HG03354 (cell line): ENCODE measurements at regions not wholly inside any gene's neighbourhood (a gene's known extent, or its start where the extent isn't known, plus 50 kb on each side); places are given as distances from the start of the nearest gene placed in this dataset.

Experiments used
- ATAC-seq: cut with Tn5 transposase; IDR thresholded peaks from one replicate; pipeline ENCODE4 v1.9.1; 2021; ENCODE audit warnings: mild to moderate bottlenecking; ENCODE audit not compliant: unreplicated experiment, poor library complexity, severe bottlenecking

- no peak for ATAC-seq
These were observed 296.0 kb upstream of the SP4 start for GRCh38 chr7:21131897-21132296.

- no peak for ATAC-seq
These were observed 293.3 kb upstream of the SP4 start for GRCh38 chr7:21134631-21135030.

DNA sequence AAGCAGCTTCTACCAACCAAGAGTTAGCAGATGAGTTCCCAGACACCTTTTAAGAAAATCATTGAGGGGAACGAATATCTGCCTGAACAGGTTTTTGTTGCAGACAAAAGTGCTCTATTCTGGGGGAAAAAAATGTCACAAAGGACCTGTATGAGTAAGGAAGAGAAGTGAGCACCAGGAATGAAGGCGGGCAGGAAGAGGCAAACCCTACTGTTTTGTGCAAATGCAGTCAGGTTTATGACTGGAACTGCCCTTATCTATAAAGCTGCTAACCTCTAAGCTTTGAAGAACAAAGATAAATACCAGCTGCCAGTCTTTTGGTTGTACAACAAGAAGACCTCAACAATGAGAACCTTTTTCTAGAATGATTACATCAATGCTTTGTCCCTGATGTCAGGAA is 292.4 kb upstream of the SP4 start:
- ATAC-seq: no peak

GRCh38 chr7:21137640-21138039 is 290.2 kb upstream of the SP4 start:
- no peak for ATAC-seq

DNA sequence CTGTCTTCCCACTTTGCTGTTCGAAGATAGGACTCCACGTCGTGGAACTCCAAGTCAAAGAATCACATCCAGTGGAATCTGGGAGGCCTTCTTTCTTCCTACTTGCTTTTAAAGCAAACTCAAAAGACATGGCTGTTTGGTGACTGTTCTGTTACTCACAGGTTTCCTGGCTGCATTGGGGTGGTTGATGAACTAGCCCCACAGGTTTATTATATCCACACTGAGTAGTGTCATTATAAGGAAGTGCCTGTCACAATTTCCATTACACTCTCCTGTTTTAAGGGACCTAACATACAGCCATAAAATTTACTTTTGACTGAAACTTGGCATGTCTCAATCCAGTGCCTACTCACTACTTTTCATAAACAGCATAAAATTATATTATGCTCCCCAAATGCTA is 287.3 kb upstream of the SP4 start:
- no peak for ATAC-seq

DNA sequence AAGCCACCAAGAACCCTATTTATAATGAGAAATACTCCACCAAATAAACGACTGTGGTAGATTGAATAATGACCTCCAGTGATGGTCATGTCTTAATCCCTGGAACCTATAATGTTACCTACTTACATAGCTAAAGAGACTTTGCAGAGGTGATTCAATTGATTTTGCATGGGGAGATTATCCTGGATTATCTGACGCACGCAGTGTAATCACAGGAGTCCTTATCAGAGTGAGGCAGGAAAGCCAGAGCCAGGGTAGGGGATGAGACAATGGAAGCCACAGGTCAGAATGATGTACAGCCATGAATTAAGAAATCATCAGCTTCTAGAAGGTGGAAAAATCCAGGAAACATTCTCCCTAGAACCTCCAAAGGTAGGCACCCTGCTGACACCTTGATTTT is 286.4 kb upstream of the SP4 start:
- ATAC-seq: no peak

DNA sequence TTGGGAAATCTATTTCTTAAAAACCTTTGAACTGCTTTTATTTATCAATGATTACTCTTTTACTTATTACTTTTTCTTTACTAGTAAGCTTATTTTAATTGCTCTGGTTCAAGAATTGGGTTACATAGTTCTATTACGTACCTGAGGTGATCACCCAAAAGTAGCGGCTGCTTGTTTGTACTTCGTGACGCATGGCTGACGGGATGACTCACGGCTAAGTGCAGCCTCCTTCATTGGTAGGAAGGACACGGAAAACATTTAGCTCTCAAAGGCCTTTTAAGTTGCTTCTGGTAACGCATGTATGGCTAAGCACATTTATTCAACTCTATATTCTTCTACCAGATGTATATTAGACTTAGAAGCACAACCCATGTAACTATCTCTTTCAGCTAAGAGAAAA is 285.8 kb upstream of the SP4 start:
- ATAC-seq: no peak

GRCh38 chr7:21146642-21147423 is 281.1 kb upstream of the SP4 start:
- no peak for ATAC-seq

DNA sequence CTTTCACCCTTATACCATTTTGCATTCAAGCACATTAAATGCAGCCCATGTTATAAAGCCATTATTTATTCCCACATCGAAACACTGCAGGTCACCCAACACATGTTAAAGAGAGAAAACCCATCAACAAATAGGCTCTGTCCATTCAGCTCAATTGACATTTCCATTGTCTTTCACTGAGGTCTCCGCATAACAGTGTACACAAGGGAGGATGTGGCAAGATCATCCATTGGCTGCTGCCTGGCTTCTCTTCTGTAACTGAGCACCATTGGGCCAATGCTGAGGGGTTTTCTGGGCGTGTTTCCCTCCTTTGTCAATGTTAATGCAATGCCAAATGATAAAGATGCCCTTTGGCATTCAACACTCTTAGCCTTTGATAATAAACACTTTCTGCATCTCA is 278.1 kb upstream of the SP4 start:
- no peak for ATAC-seq

GRCh38 chr7:21154614-21155013 is 273.3 kb upstream of the SP4 start:
- ATAC-seq: no peak

- ATAC-seq: no peak
These were observed 268.4 kb upstream of the SP4 start for GRCh38 chr7:21159506-21159905.

GRCh38 chr7:21160401-21160800 is 267.5 kb upstream of the SP4 start:
- no peak for ATAC-seq

DNA sequence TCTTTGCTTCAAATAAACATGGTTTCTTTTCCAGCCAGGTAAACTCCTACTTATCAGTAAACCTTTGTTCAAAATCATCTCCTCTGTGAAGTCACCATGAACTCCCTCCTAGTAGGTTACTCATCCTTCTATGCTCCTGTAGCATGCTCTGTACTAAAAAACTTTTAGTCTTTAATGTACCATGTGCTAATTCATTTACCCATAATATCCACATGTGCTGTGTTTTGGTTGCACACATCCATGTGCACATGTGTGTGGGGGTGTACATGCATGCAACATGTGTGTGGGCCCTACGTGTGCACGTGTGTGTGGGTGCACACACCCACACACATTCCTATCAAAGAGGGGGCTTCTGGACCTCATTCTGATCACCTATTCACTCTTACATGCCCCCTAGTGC is 259.9 kb upstream of the SP4 start:
- no peak for ATAC-seq

GRCh38 chr7:21169667-21170580 is 258.0 kb upstream of the SP4 start:
- no peak for ATAC-seq

GRCh38 chr7:21172800-21173199 is 255.1 kb upstream of the SP4 start:
- no peak for ATAC-seq

DNA sequence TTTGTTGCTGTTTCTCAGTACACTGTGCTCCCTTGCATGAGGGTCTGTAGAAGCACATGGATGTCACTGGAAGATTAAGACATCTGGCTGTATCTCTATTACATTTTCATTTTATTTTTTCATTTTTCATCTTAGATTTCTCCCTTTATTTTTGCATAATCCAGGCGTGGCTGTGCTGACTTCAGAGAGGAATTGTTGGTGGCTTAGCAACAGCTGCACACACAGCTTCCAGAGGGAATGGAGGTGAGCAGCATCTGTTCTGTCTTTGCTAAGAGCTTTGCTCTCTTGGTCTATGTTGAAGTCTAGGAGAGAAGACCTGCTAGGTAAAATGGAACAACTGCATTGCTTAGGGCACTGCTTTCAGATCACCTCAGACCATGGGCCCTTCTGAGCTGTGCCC is 254.4 kb upstream of the SP4 start:
- ATAC-seq: no peak

DNA sequence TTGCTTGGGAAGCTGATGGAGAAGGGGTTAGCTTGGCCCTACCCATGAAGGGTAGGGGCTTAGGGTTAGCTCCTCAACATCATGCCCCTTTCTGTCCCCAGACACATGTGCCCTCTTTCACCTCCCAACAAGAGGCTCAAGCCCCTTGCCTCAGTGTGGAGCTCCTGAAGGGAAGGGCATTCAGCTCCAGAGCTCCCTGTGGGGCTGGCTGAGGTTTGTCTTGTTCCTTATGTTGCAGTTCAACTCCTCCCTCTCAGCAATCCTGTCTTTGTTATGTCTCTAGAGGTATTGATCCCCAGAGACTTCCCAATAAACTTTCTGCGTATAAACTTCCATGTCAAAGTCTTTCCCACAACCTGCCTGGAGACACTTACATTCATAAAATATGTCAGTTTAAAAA is 252.2 kb upstream of the SP4 start:
- ATAC-seq: no peak

- ATAC-seq: no peak
These were observed 242.8 kb upstream of the SP4 start for GRCh38 chr7:21184942-21185652.

DNA sequence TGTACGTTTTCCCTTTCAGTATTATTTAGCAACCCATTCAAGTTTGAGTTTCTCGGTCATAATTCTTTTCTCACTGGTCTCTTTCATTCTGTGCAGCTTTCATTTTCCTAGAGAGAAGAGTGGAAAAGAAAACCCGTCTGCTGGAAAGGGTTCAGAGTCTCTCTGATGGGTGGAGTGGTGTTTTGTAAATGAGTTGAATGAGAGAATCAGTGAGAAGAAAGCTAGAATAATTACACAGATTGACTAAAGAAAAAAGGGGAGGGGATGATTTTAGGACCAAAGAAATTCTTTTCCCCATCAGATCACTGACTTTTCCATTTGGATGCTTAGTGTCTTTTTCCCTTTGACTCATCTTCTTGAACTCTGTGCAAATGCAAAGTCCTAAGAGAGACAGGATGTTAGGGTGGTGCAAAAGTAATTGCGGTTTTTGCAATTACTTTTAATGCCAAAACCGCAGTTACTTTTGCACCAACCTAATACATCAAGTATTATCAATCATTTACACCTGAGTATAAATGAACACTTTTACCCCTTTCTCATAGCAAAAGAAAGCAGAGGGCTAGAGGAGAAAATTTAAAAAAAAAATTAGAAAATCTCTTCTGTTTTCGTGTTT is 242.1 kb upstream of the SP4 start:
- ATAC-seq: no peak
